Activated CD8-positive, alpha-beta T cell treated with anti-CD3 and anti-CD28 coated beads for 36 hours (primary cell): ENCODE measurements at regions not wholly inside any gene's neighbourhood (a gene's known extent, or its start where the extent isn't known, plus 50 kb on each side); places are given as distances from the start of the nearest gene placed in this dataset.

Experiments
- ATAC-seq: fragments of 200-7000 bp; cut with Tn5 transposase; one replicate; pipeline ENCODE4 v1.10.0; 2021; ENCODE audit warnings: mild to moderate bottlenecking, moderate library complexity
- CTCF ChIA-PET: fragments of 350-600 bp; sonication (Branson Sonifier 250); formaldehyde crosslinking; loops from one replicate; lab custom pipeline; 2021; ENCODE audit warnings: antibody characterized with exemption; lab: Charles Lee
- POLR2A ChIA-PET: fragments of 350-600 bp; sonication (Branson Sonifier 250); formaldehyde crosslinking; loops from one replicate; lab custom pipeline; 2021; ENCODE audit warnings: antibody characterized with exemption; lab: Charles Lee
- DNase-seq: peaks from one replicate; pipeline ENCODE4 v3.0.0-alpha.2; 2020
- H3K27ac Mint-ChIP-seq: one replicate; pipeline ENCODE4 v1.8.0; 2021; ENCODE audit warnings: mild to moderate bottlenecking, mixed read lengths
- H3K27me3 Mint-ChIP-seq: one replicate; pipeline ENCODE4 v1.8.0; 2021; ENCODE audit warnings: mixed read lengths
- H3K36me3 Mint-ChIP-seq: one replicate; pipeline ENCODE4 v1.8.0; 2021; ENCODE audit warnings: low read depth, mixed read lengths
- H3K4me1 Mint-ChIP-seq: one replicate; pipeline ENCODE4 v1.8.0; 2021; ENCODE audit warnings: low read depth, mixed read lengths
- H3K4me3 Mint-ChIP-seq: one replicate; pipeline ENCODE4 v1.8.0; 2021; ENCODE audit warnings: mild to moderate bottlenecking, moderate library complexity, mixed read lengths
- H3K9me3 Mint-ChIP-seq: one replicate; pipeline ENCODE4 v1.8.0; 2021; ENCODE audit warnings: mixed read lengths
- intact Hi-C: fragments of 100-400 bp; cut with micrococcal nuclease; formaldehyde crosslinking; loops from one replicate; pipeline ENCODE4 v1.10.0; 2022
- TF ChIP-seq, protein P1 (sequence below): fragments of 200-600 bp; IDR thresholded peaks from one replicate; pipeline ENCODE4 v1.8.0; 2022; ENCODE audit warnings: antibody characterized with exemption, mild to moderate bottlenecking

DNA sequence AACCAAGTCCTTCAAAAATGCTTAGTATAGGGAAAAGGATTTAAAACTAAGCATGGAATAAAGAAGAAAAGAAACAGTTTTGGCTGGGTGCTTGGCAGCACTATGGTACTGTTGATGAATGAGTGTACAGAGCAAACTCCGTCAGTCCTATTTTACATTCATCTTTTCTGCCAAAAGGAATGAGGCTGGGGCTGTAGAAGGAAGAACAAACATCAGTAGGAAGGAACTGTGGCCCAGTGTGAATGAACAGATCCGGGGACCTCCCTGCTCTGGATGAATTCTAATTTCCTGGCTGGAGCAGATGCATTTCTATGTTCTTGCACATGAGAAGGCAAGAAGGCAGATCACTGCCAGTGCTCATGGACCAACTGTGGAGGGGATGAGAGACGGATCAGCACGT lies 474.0 kb upstream of the MEIS1 start:
- DNase-seq (no peak), ATAC-seq (no peak)
- POLR2A ChIA-PET: no interaction called here
- no peak overlapping the region for H3K27ac Mint-ChIP-seq
- H3K4me3 Mint-ChIP-seq: no peak overlapping the region
- no peaks in the 10 kb centered on the region for H3K27me3 Mint-ChIP-seq
- H3K4me1 Mint-ChIP-seq: no peaks in the 10 kb centered on the region
- intact Hi-C loops: no loop called here
- peaks cover 6% of the 10 kb centered on the region for H3K9me3 Mint-ChIP-seq
- TF ChIP-seq, protein P1, sequence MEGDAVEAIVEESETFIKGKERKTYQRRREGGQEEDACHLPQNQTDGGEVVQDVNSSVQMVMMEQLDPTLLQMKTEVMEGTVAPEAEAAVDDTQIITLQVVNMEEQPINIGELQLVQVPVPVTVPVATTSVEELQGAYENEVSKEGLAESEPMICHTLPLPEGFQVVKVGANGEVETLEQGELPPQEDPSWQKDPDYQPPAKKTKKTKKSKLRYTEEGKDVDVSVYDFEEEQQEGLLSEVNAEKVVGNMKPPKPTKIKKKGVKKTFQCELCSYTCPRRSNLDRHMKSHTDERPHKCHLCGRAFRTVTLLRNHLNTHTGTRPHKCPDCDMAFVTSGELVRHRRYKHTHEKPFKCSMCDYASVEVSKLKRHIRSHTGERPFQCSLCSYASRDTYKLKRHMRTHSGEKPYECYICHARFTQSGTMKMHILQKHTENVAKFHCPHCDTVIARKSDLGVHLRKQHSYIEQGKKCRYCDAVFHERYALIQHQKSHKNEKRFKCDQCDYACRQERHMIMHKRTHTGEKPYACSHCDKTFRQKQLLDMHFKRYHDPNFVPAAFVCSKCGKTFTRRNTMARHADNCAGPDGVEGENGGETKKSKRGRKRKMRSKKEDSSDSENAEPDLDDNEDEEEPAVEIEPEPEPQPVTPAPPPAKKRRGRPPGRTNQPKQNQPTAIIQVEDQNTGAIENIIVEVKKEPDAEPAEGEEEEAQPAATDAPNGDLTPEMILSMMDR: no peak
- CTCF ChIA-PET: no interaction called here
- no peaks in the 10 kb centered on the region for H3K36me3 Mint-ChIP-seq

DNA sequence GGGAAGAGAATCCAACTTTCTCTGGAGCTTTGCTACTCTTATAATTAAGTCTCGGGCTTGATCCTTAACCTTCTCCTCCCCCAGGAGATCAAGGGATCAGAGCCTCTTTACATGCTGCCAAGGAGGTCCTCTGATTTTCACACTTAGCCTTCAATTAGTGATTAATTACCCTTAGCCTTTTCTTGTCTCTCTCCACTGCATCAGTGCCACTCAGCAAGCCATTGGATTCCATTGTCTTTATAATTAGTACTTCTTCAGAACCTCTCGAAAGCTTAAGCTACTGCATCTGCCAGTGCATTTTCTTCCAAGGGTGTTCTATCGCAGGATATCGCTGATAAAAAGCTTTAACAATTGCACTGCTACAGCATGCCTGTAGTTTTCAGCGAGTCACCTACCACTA lies 477.0 kb upstream of the MEIS1 start:
- DNase-seq (no peak), ATAC-seq (no peak)
- H3K36me3 Mint-ChIP-seq: no peaks in the 10 kb centered on the region
- no peak overlapping the region for H3K4me3 Mint-ChIP-seq
- peaks cover 6% of the 10 kb centered on the region for H3K9me3 Mint-ChIP-seq
- intact Hi-C loops: no loop called here
- TF ChIP-seq, protein P1: no peak
- H3K27me3 Mint-ChIP-seq: no peaks in the 10 kb centered on the region
- no peak overlapping the region for H3K27ac Mint-ChIP-seq
- H3K4me1 Mint-ChIP-seq: no peaks in the 10 kb centered on the region
- ChIA-PET POLR2A (no interaction called here), CTCF (no interaction called here)

DNA sequence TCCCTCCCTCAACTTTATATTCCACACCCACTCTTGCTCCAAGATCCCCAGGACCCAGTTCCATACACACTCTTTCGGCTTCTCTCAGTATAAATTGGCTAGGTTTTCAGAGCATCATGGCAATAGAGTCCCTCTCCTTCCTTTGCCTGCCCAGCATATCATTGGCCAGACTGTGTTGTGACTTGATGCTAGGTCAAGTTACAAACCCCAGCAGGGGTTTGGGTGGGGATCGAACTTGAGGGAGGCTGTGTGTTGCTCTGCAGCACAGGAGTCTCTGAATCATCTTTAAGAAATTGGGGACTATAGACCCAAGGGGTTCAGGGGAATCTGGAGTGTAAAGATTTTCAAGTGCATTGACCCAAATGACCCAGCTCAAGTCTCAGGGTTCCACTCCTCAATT lies 477.5 kb upstream of the MEIS1 start:
- CTCF ChIA-PET: no interaction called here
- TF ChIP-seq, protein P1: no peak
- no peaks in the 10 kb centered on the region for H3K4me1 Mint-ChIP-seq
- no peaks in the 10 kb centered on the region for H3K36me3 Mint-ChIP-seq
- DNase-seq: no peak
- H3K27me3 Mint-ChIP-seq: no peaks in the 10 kb centered on the region
- POLR2A ChIA-PET: no interaction called here
- no peak overlapping the region for H3K4me3 Mint-ChIP-seq
- intact Hi-C loops: no loop called here
- no peak for ATAC-seq
- H3K27ac Mint-ChIP-seq: no peak overlapping the region
- H3K9me3 Mint-ChIP-seq: peaks cover 4% of the 10 kb centered on the region

DNA sequence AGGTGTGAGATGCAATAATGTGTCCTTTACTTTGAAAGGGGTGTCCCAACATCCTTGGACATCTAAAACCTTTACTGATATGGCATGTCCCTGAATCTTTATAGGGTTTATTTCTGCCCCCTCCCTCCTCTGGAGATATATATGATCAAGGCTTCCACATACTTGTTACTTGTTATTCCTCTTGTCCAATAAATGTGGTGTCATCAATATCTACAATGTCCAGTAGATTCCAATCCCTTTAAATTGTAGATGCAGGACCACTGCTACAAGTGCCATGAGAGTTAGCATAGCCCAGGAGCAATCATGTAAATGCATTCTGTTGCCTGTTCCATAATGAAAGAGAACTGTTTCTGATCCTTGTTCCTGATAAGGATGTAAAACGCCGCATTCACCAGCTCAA lies 479.7 kb upstream of the MEIS1 start:
- Mint-ChIP-seq H3K27me3 (no peaks in the 10 kb centered on the region), H3K27ac (no peak overlapping the region), H3K9me3 (no peaks in the 10 kb centered on the region), H3K4me3 (no peak overlapping the region), H3K36me3 (no peaks in the 10 kb centered on the region), H3K4me1 (no peaks in the 10 kb centered on the region)
- ChIA-PET CTCF (no interaction called here), POLR2A (no interaction called here)
- TF ChIP-seq, protein P1: no peak
- ATAC-seq (no peak), DNase-seq (no peak)
- intact Hi-C loops: no loop called here

DNA sequence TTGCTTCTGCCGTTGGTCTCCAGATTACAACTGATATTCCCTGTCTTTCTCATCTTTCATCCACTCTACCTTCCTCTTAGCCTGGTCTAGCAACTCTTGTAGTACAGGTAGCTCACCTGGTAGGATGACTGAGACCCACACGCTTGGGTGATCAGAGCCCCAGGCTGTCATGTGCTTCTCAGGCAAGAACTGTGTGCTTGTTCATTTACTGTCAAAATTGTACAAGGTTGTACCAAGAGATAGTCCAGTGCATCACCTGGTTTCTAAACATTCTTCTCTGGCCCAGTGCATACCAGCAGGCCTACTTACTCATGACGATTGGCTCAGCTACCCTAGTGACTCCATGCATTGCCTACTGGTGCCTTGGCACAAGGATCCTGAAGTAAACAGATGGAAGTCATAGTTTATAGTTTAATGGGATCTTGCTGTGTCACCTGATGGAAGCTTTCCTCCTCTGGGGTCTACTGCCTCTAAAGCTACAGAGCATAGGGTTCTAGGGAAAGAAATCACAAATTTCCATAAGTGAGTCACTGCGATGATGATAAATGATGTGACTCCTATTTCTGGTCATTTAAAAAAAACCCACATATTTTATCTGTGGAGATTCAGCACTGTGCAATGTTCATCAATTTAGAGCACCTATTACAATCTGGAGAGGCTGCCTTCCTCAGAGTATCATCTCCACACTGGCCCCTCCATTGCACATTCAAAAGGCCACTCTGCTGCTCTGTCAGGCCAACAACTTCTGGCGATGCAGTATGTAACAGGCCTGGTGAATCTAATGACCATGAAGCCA lies 481.8 kb upstream of the MEIS1 start:
- no peak for DNase-seq
- Mint-ChIP-seq H3K4me3 (no peak overlapping the region), H3K4me1 (no peaks in the 10 kb centered on the region), H3K27me3 (no peaks in the 10 kb centered on the region), H3K9me3 (no peaks in the 10 kb centered on the region), H3K27ac (no peak overlapping the region), H3K36me3 (no peaks in the 10 kb centered on the region)
- TF ChIP-seq, protein P1: no peak
- intact Hi-C loops: no loop called here
- CTCF ChIA-PET: no interaction called here
- no peak for ATAC-seq
- POLR2A ChIA-PET: no interaction called here
